Sigmoid colon (tissue), 3 donors: ENCODE measurements at regions not wholly inside any gene's neighbourhood (a gene's known extent, or its start where the extent isn't known, plus 50 kb on each side); places are given as distances from the start of the nearest gene placed in this dataset.

Experiments
- POLR2A ChIP-seq, 2 donors: fragments of 450-650 bp; IDR thresholded peaks; one replicate each; pipeline ENCODE4 v1.6.1; 2016; ENCODE audit warnings: antibody characterized with exemption in 2 of 2, mild to moderate bottlenecking in 2 of 2, moderate library complexity in 2 of 2
- TF ChIP-seq, protein P1 (sequence below), 4 experiments: fragments of 450-650 bp in 3 of 4; fragments of 200-600 bp in 1 of 4; IDR thresholded peaks; one replicate each; pipeline ENCODE4 v1.5.1; 2016 to 2019; ENCODE audit warnings: antibody characterized with exemption in 4 of 4, mild to moderate bottlenecking in 3 of 4, moderate library complexity in 2 of 4

DNA sequence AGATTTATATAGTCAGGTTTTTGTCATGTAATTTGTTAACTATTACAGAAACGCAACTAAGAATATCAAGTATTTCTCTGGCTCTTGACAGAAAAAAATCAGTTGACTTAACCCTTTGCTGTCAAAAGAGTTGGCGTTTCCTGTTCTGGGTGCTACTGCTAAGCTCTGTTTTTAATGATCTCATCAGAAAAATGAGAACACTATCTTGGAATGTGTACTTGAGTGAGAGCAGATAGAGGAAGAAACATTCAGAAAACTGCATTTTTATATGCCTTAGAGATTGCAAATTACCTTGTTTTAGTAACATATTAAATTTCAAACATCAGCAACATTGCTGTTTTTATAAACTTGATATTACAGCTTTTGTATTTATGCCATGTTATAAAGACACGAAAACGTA is 297.9 kb downstream of the RDH14 start:
- TF ChIP-seq, protein P1, sequence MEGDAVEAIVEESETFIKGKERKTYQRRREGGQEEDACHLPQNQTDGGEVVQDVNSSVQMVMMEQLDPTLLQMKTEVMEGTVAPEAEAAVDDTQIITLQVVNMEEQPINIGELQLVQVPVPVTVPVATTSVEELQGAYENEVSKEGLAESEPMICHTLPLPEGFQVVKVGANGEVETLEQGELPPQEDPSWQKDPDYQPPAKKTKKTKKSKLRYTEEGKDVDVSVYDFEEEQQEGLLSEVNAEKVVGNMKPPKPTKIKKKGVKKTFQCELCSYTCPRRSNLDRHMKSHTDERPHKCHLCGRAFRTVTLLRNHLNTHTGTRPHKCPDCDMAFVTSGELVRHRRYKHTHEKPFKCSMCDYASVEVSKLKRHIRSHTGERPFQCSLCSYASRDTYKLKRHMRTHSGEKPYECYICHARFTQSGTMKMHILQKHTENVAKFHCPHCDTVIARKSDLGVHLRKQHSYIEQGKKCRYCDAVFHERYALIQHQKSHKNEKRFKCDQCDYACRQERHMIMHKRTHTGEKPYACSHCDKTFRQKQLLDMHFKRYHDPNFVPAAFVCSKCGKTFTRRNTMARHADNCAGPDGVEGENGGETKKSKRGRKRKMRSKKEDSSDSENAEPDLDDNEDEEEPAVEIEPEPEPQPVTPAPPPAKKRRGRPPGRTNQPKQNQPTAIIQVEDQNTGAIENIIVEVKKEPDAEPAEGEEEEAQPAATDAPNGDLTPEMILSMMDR (IDR thresholded peaks at IDR 0.05) = no peak
- TF ChIP-seq POLR2A (IDR thresholded peaks at IDR 0.05) = no peak
